Neural progenitor cell (in vitro differentiated cells): ENCODE measurements at regions not wholly inside any gene's neighbourhood (a gene's known extent, or its start where the extent isn't known, plus 50 kb on each side); places are given as distances from the start of the nearest gene placed in this dataset.
"Not testable (repeated sequence)": the region's sequence is repeated elsewhere in the genome, so short reads cannot be mapped to it uniquely, and the experiment has no call there.

Source experiments
- DNase-seq: peaks from one replicate; pipeline ENCODE4 v3.0.0-alpha.2; 2016; ENCODE audit warnings: low spot score
- H2AFZ ChIP-seq: fragments of 200-600 bp; sonication (generic); replicated peaks from 2 replicates; pipeline ENCODE4 v1.6.1; 2016; ENCODE audit warnings: antibody characterized with exemption
- H3F3A ChIP-seq: fragments of 200-600 bp; sonication (generic); 2 replicates; pipeline ENCODE4 v1.6.1; 2016; ENCODE audit warnings: antibody characterized with exemption, low read depth
- H3K27ac ChIP-seq: fragments of 200-600 bp; sonication (generic); 2 replicates; pipeline ENCODE4 v1.5.1; 2016; ENCODE audit warnings: mild to moderate bottlenecking
- H3K27me3 ChIP-seq: fragments of 200-600 bp; sonication (generic); 2 replicates; pipeline ENCODE4 v1.6.1; 2016; ENCODE audit warnings: mild to moderate bottlenecking, moderate library complexity
- H3K36me3 ChIP-seq: fragments of 200-600 bp; sonication (generic); 2 replicates; pipeline ENCODE4 v1.5.1; 2016
- H3K4me1 ChIP-seq: fragments of 200-600 bp; sonication (generic); 2 replicates; pipeline ENCODE4 v1.6.1; 2016; ENCODE audit warnings: mixed run types
- H3K4me2 ChIP-seq: fragments of 200-600 bp; sonication (generic); 2 replicates; pipeline ENCODE4 v1.6.1; 2016
- H3K4me3 ChIP-seq: fragments of 200-600 bp; sonication (generic); 2 replicates; pipeline ENCODE4 v1.5.1; 2016
- H3K79me2 ChIP-seq: fragments of 200-600 bp; sonication (generic); 2 replicates; pipeline ENCODE4 v1.6.1; 2016; ENCODE audit warnings: low read depth
- H3K9ac ChIP-seq: fragments of 200-600 bp; sonication (generic); 2 replicates; pipeline ENCODE4 v1.6.1; 2016
- H3K9me3 ChIP-seq: fragments of 200-600 bp; sonication (generic); 2 replicates; pipeline ENCODE4 v1.5.1; 2016; ENCODE audit warnings: low read depth
- H4K20me1 ChIP-seq: fragments of 200-600 bp; sonication (generic); 2 replicates; pipeline ENCODE4 v1.6.1; 2016; ENCODE audit warnings: low read depth
- H3K27ac Mint-ChIP-seq: 3 replicates; pipeline ENCODE4 v1.8.0; 2021; ENCODE audit warnings: mixed read lengths
- H3K27me3 Mint-ChIP-seq: 2 replicates; pipeline ENCODE4 v1.8.0; 2022; ENCODE audit warnings: low read depth, mild to moderate bottlenecking, inconsistent platforms, moderate library complexity, mixed read lengths; ENCODE audit not compliant: insufficient read depth
- H3K36me3 Mint-ChIP-seq: 3 replicates; pipeline ENCODE4 v1.8.0; 2021; ENCODE audit warnings: mixed read lengths
- H3K4me1 Mint-ChIP-seq: 3 replicates; pipeline ENCODE4 v1.8.0; 2021; ENCODE audit warnings: mixed read lengths
- H3K4me3 Mint-ChIP-seq: 3 replicates; pipeline ENCODE4 v1.8.0; 2021; ENCODE audit warnings: mild to moderate bottlenecking, moderate library complexity, mixed read lengths
- H3K9me3 Mint-ChIP-seq: 3 replicates; pipeline ENCODE4 v1.8.0; 2020; ENCODE audit warnings: mixed read lengths
- EZH2 ChIP-seq: fragments of 200-600 bp; sonication (generic); IDR thresholded peaks from 2 replicates; pipeline ENCODE4 v1.6.1; 2017; ENCODE audit warnings: antibody characterized with exemption, mild to moderate bottlenecking, moderate library complexity
- EZH2phosphoT487 ChIP-seq: fragments of 200-600 bp; sonication (generic); IDR thresholded peaks from 2 replicates; pipeline ENCODE4 v1.6.1; 2017; ENCODE audit warnings: antibody characterized with exemption
- TF ChIP-seq, protein P1 (sequence below): fragments of 200-600 bp; sonication (generic); IDR thresholded peaks from 2 replicates; pipeline ENCODE4 v1.5.1; 2017; ENCODE audit warnings: antibody characterized with exemption, mild to moderate bottlenecking

- no peak overlapping the region for H3K27ac Mint-ChIP-seq
- Histone ChIP-seq H3K27ac (no peak overlapping the region), H3K4me2 (no peak overlapping the region), H3K9me3 (no peaks in the 10 kb centered on the region), H3K79me2 (no peaks in the 10 kb centered on the region), H2AFZ (no peak overlapping the region), H3F3A (no peaks in the 10 kb centered on the region), H3K4me3 (no peak overlapping the region), H3K27me3 (no peaks in the 10 kb centered on the region), H4K20me1 (no peaks in the 10 kb centered on the region), H3K36me3 (no peaks in the 10 kb centered on the region), H3K4me1 (no peaks in the 10 kb centered on the region), H3K9ac (no peak overlapping the region)
- no peak overlapping the region for H3K4me3 Mint-ChIP-seq
- TF ChIP-seq, protein P1, sequence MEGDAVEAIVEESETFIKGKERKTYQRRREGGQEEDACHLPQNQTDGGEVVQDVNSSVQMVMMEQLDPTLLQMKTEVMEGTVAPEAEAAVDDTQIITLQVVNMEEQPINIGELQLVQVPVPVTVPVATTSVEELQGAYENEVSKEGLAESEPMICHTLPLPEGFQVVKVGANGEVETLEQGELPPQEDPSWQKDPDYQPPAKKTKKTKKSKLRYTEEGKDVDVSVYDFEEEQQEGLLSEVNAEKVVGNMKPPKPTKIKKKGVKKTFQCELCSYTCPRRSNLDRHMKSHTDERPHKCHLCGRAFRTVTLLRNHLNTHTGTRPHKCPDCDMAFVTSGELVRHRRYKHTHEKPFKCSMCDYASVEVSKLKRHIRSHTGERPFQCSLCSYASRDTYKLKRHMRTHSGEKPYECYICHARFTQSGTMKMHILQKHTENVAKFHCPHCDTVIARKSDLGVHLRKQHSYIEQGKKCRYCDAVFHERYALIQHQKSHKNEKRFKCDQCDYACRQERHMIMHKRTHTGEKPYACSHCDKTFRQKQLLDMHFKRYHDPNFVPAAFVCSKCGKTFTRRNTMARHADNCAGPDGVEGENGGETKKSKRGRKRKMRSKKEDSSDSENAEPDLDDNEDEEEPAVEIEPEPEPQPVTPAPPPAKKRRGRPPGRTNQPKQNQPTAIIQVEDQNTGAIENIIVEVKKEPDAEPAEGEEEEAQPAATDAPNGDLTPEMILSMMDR = no peak
- H3K4me1 Mint-ChIP-seq = no peaks in the 10 kb centered on the region
- DNase-seq = no peak
- no peaks in the 10 kb centered on the region for H3K9me3 Mint-ChIP-seq
- no peaks in the 10 kb centered on the region for H3K27me3 Mint-ChIP-seq
- H3K36me3 Mint-ChIP-seq = no peaks in the 10 kb centered on the region
Measured at GRCh38 chr12:119931402-119931801, 54.3 kb upstream of the CIT start.

DNA sequence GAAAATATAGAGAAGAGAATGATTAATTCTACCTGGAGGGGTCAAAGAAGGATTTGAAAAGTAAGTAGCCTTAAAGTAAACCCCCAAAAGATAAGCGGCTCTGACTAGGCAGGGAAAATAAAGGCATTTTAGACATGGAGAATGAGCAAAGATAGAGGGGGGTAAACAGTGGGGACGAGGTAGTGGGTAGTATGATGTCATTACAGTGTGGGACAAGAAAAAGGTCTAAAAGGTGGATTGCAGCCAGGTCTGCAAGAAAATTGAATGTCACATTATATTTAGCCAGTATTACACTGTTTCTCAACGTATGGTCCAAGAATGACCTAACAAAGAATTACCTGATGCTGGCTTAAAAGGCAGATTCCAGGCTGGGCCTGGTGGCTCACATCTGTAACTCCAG, 55.8 kb upstream of the CIT start:
- Histone ChIP-seq H3K4me3 (no peak overlapping the region), H3K9me3 (no peaks in the 10 kb centered on the region), H3K36me3 (no peaks in the 10 kb centered on the region), H3K27me3 (no peaks in the 10 kb centered on the region), H2AFZ (no peak overlapping the region), H3K27ac (no peak overlapping the region), H3K9ac (no peak overlapping the region), H4K20me1 (no peaks in the 10 kb centered on the region), H3F3A (no peaks in the 10 kb centered on the region), H3K4me2 (no peak overlapping the region), H3K79me2 (no peaks in the 10 kb centered on the region), H3K4me1 (no peaks in the 10 kb centered on the region)
- no peak for DNase-seq
- Mint-ChIP-seq H3K27ac (no peak overlapping the region), H3K4me3 (no peak overlapping the region), H3K4me1 (no peaks in the 10 kb centered on the region), H3K36me3 (no peaks in the 10 kb centered on the region), H3K27me3 (peaks cover 2% of the 10 kb centered on the region), H3K9me3 (no peaks in the 10 kb centered on the region)
- TF ChIP-seq, protein P1 = no peak
- TF ChIP-seq EZH2phosphoT487 = no peak
- TF ChIP-seq EZH2 = no peak

DNA sequence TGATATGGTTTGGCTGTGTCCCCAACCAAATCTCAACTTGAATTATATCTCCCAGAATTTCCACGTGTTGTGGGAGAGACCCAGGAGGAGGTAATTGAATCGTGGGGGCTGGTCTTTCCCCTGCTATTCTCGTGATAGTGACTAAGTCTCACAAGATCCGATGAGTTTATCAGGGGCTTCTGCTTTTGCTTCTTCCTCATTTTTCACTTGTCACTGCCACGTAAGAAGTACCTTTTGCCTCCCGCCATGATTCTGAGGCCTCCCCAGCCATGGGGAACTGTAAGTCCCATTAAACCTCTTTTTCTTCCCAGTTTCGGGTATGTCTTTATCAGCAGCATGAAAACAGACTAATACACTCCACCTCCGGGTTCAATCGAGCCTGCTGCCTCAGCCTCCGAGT, 54.3 kb upstream of the BICDL1 start:
- not testable (repeated sequence) for H3K9me3 ChIP-seq, H3K4me2 ChIP-seq, H3K4me3 Mint-ChIP-seq, DNase-seq, H3K36me3 ChIP-seq, H3K27me3 Mint-ChIP-seq, H3K4me3 ChIP-seq, H3K27me3 ChIP-seq, H3K4me1 ChIP-seq, H2AFZ ChIP-seq, H3K9me3 Mint-ChIP-seq, H3F3A ChIP-seq, H3K79me2 ChIP-seq, H3K36me3 Mint-ChIP-seq, H3K9ac ChIP-seq, H3K4me1 Mint-ChIP-seq, H4K20me1 ChIP-seq, H3K27ac ChIP-seq, H3K27ac Mint-ChIP-seq

DNA sequence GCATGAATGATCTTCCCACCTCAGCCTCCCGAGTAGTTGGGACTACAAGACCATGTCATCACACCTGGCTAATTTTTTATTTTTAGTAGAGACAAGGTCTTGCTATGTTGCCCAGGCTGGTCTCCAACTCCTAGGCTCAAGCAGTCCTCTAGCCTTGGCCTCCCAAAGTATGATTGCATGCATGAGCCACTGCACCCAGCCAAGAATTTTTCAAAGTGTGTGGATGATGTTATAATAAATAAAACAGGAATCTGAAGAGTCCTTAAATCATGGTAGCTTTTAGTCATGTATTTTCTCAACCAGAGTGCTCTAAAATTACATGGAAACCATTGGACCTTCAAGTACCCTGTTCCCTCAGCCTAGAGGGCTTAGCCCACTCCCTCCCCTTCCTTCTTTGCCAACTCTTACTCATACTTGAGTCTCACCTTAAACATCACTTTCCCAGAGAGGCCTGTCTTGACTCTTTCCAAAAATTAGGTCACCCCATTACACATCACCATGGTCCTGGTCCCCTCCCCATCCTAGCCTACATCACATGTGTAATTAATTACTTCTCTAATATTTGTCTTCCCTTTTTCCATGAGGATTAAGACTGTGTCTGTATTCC, 52.2 kb upstream of the BICDL1 start:
- H3K4me3 ChIP-seq = no peak overlapping the region
- no peaks in the 10 kb centered on the region for H3F3A ChIP-seq
- H3K27ac ChIP-seq = no peak overlapping the region
- no peak overlapping the region for H3K9ac ChIP-seq
- H3K9me3 ChIP-seq = no peaks in the 10 kb centered on the region
- H4K20me1 ChIP-seq = no peaks in the 10 kb centered on the region
- TF ChIP-seq EZH2 (no peak), EZH2phosphoT487 (no peak)
- TF ChIP-seq, protein P1 = no peak
- DNase-seq = no peak
- no peak overlapping the region for H2AFZ ChIP-seq
- H3K4me1 Mint-ChIP-seq = no peaks in the 10 kb centered on the region
- no peaks in the 10 kb centered on the region for H3K27me3 ChIP-seq
- H3K9me3 Mint-ChIP-seq = no peaks in the 10 kb centered on the region
- no peaks in the 10 kb centered on the region for H3K4me1 ChIP-seq
- no peak overlapping the region for H3K4me3 Mint-ChIP-seq
- H3K36me3 ChIP-seq = no peaks in the 10 kb centered on the region
- no peak overlapping the region for H3K27ac Mint-ChIP-seq
- peaks cover 6% of the 10 kb centered on the region for H3K27me3 Mint-ChIP-seq
- H3K36me3 Mint-ChIP-seq = no peaks in the 10 kb centered on the region
- no peak overlapping the region for H3K4me2 ChIP-seq
- H3K79me2 ChIP-seq = no peaks in the 10 kb centered on the region
